HEK293 (cell line): ENCODE measurements at regions not wholly inside any gene's neighbourhood (a gene's known extent, or its start where the extent isn't known, plus 50 kb on each side); places are given as distances from the start of the nearest gene placed in this dataset.
A peak's percentile ranks its signal among the peaks of the same experiment; 100 is the strongest.

ENCODE experiments used
- CTCF ChIA-PET: fragments of 350-600 bp; formaldehyde crosslinking; extraction: SDS; loops from one replicate; lab custom pipeline; 2021; ENCODE audit warnings: antibody characterized with exemption; lab: Yijun Ruan, JAX
- POLR2A ChIA-PET: fragments of 300-600 bp; formaldehyde crosslinking; extraction: SDS; loops from one replicate; lab custom pipeline; 2020; ENCODE audit warnings: antibody characterized with exemption, inconsistent platforms; lab: Yijun Ruan, JAX
- H3K27ac ChIP-seq: fragments of 200-500 bp; sonication (Bioruptor generic); 2 replicates; pipeline ENCODE4 v1.5.1; 2014; ENCODE audit warnings: low read depth, low read length, control low read depth, inconsistent platforms; ENCODE audit errors: extremely low read depth
- H3K36me3 ChIP-seq, 2 experiments: fragments of 200-500 bp in 1 of 2; sonication (Bioruptor generic) in 1 of 2; 1 replicate in 1 of 2; 2 replicates in 1 of 2; pipeline ENCODE4 v1.5.1; 2014 to 2017; ENCODE audit warnings: inconsistent platforms in 2 of 2, low read length in 2 of 2; ENCODE audit not compliant: control insufficient read depth in 2 of 2, insufficient read depth in 1 of 2
- H3K4me1 ChIP-seq: fragments of 200-500 bp; sonication (Bioruptor generic); 2 replicates; pipeline ENCODE4 v1.5.1; 2014; ENCODE audit warnings: mild to moderate bottlenecking, low read length, inconsistent platforms; ENCODE audit not compliant: control insufficient read depth, insufficient read depth
- H3K4me3 ChIP-seq: 2 replicates; pipeline ENCODE4 v1.5.1; 2011; ENCODE audit warnings: low read depth, mild to moderate bottlenecking, control low read depth, low read length, moderate library complexity
- H3K9me3 ChIP-seq: fragments of 200-500 bp; sonication (Bioruptor generic); 2 replicates; pipeline ENCODE4 v1.5.1; 2014; ENCODE audit warnings: low read depth, low read length, inconsistent platforms; ENCODE audit not compliant: control insufficient read depth, insufficient read depth
- GLIS1 ChIP-seq: fragments of 450-650 bp; formaldehyde crosslinking; IDR thresholded peaks from 2 replicates; pipeline ENCODE4 v1.5.1; 2016; ENCODE audit warnings: missing biosample characterization, missing genetic modification characterization
- SCRT2 ChIP-seq: fragments of 450-650 bp; formaldehyde crosslinking; IDR thresholded peaks from 2 replicates; pipeline ENCODE4 v1.5.1; 2016; ENCODE audit warnings: missing biosample characterization, missing genetic modification characterization
- TRIM28 ChIP-seq: IDR thresholded peaks from 2 replicates; pipeline ENCODE4 v1.6.1; 2011; ENCODE audit warnings: low read length, control low read depth, borderline replicate concordance
- ZBTB20 ChIP-seq: fragments of 450-650 bp; formaldehyde crosslinking; IDR thresholded peaks from 2 replicates; pipeline ENCODE4 v1.5.1; 2016; ENCODE audit warnings: missing biosample characterization, missing genetic modification characterization
- ZEB2 ChIP-seq: fragments of 450-650 bp; formaldehyde crosslinking; IDR thresholded peaks from 2 replicates; pipeline ENCODE4 v1.5.1; 2016; ENCODE audit warnings: missing biosample characterization, missing genetic modification characterization
- ZNF132 ChIP-seq: fragments of 450-650 bp; formaldehyde crosslinking; IDR thresholded peaks from 2 replicates; pipeline ENCODE4 v1.5.1; 2017; ENCODE audit warnings: missing biosample characterization, missing genetic modification characterization, borderline replicate concordance
- ZNF157 ChIP-seq: fragments of 450-650 bp; formaldehyde crosslinking; IDR thresholded peaks from 2 replicates; pipeline ENCODE4 v1.5.1; 2016; ENCODE audit warnings: missing biosample characterization, missing genetic modification characterization
- ZNF311 ChIP-seq: fragments of 450-650 bp; formaldehyde crosslinking; IDR thresholded peaks from 2 replicates; pipeline ENCODE4 v1.5.1; 2017; ENCODE audit warnings: missing biosample characterization, missing genetic modification characterization, borderline replicate concordance
- ZNF354C ChIP-seq: fragments of 450-650 bp; formaldehyde crosslinking; IDR thresholded peaks from 2 replicates; pipeline ENCODE4 v1.5.1; 2016; ENCODE audit warnings: missing biosample characterization, missing genetic modification characterization, low read depth, borderline replicate concordance
- ZNF433 ChIP-seq: fragments of 450-650 bp; formaldehyde crosslinking; IDR thresholded peaks from 2 replicates; pipeline ENCODE4 v1.5.1; 2016; ENCODE audit warnings: missing biosample characterization, missing genetic modification characterization, low read depth
- ZNF555 ChIP-seq: fragments of 450-650 bp; formaldehyde crosslinking; conservative IDR thresholded peaks from 2 replicates; pipeline ENCODE4 v1.5.1; 2017; ENCODE audit warnings: missing biosample characterization, mild to moderate bottlenecking, missing genetic modification characterization, inconsistent platforms
- ZNF610 ChIP-seq: fragments of 450-650 bp; formaldehyde crosslinking; IDR thresholded peaks from 2 replicates; pipeline ENCODE4 v1.5.1; 2016; ENCODE audit warnings: missing biosample characterization, missing genetic modification characterization, borderline replicate concordance
- ZNF626 ChIP-seq: fragments of 450-650 bp; sonication (Bioruptor Pico); formaldehyde crosslinking; IDR thresholded peaks from 2 replicates; pipeline ENCODE4 v1.5.1; 2018; ENCODE audit warnings: missing biosample characterization, missing genetic modification characterization, inconsistent platforms
- TF ChIP-seq, protein P1 (sequence below): fragments of 450-650 bp; formaldehyde crosslinking; IDR thresholded peaks from 2 replicates; pipeline ENCODE4 v1.5.1; 2017; ENCODE audit warnings: missing biosample characterization, missing genetic modification characterization
- TF ChIP-seq, protein P2 (sequence below): fragments of 450-650 bp; formaldehyde crosslinking; IDR thresholded peaks from 2 replicates; pipeline ENCODE4 v1.5.1; 2016; ENCODE audit warnings: missing biosample characterization, missing genetic modification characterization

DNA sequence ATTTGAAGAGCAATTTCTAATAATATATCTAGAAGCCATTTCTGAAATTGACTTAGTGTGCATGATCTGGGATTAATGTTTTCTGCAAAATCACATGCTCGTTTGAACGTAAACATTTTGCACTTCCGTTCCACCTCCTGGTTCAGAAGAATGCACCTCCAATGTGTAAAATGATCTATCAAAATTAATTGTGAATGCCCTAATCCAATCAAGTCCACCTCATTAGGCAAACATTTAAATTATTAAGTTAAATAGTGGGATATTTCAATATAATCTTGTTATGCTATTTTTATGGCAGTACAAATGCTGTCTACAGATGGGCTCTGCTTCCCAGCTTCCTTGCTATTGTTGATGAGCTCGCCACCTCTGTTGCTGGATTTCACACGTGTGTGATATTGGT lies 542.5 kb downstream of the INSC start (continued):
- TF ChIP-seq ZNF626 (no peak), ZNF132 (tag by site-specific recombination) (no peak)

DNA sequence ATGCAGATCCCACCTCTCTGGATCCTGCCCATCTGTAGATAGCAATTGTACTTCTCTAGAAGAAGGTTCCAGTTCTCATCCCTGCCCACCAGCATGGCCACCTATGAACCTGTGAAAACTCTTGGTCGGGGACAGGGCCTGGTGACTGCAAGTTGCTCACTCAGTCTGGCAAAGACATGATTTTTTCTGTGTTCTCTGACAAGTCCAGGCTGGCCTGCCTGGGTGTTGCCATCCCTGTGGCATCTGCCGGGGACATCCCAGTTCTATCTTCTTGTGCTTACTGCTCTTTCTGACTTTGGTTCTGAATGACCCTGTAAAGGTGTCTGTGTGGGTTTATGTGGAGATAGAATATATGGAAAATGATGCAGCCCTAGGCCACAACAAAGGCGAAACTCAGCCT lies 545.8 kb downstream of the INSC start:
- POLR2A ChIA-PET = no interaction called here
- TF ChIP-seq GLIS1 (tag by site-specific recombination) (no peak), ZNF354C (tag by site-specific recombination) (no peak), ZNF433 (no peak), ZNF311 (tag by site-specific recombination) (no peak), ZEB2 (tag by site-specific recombination) (no peak)
- TF ChIP-seq, protein P1, sequence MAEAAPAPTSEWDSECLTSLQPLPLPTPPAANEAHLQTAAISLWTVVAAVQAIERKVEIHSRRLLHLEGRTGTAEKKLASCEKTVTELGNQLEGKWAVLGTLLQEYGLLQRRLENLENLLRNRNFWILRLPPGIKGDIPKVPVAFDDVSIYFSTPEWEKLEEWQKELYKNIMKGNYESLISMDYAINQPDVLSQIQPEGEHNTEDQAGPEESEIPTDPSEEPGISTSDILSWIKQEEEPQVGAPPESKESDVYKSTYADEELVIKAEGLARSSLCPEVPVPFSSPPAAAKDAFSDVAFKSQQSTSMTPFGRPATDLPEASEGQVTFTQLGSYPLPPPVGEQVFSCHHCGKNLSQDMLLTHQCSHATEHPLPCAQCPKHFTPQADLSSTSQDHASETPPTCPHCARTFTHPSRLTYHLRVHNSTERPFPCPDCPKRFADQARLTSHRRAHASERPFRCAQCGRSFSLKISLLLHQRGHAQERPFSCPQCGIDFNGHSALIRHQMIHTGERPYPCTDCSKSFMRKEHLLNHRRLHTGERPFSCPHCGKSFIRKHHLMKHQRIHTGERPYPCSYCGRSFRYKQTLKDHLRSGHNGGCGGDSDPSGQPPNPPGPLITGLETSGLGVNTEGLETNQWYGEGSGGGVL (tag by site-specific recombination) = no peak
- CTCF ChIA-PET = interaction anchor here (1.3 kb wide), 1 partner anchor 11 kb away, joined by 3 read pairs; no protein-coding TSS in a partner anchor
- Histone ChIP-seq H3K4me1 (no peaks in the 10 kb centered on the region), H3K27ac (no peak overlapping the region), H3K36me3 (no peaks in the 10 kb centered on the region), H3K4me3 (no peak overlapping the region), H3K9me3 (no peaks in the 10 kb centered on the region)

DNA sequence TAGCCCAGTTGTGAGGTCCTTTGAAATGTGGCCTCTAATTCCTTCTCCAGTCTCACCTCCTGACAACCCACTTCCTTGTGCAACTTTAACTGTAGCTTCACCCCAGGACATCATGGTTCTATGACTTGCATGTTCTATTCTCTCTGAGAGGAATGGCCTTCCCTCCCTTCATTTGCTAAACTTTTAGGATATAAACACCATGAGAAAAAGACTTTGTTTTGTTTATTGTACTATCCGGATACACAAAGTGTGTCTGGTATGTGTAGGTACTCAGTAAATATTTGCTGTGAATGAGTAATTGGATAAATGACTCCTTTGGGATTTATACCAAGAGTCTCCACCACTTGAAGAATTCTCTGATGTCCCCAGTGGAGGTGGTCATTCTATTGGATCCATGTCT lies 547.6 kb downstream of the INSC start:
- no peaks in the 10 kb centered on the region for H3K9me3 ChIP-seq
- CTCF ChIA-PET = interaction anchor here (0.6 to 0.7 kb wide), 2 partner anchors 15 to 279 kb away, joined by 3 read pairs; no protein-coding TSS in a partner anchor
- TF ChIP-seq ZNF555 (tag by site-specific recombination) = no peak
- TF ChIP-seq ZNF157 (tag by site-specific recombination) = no peak
- TF ChIP-seq, all 188 proteins: peak for 0
- Histone ChIP-seq H3K27ac (no peak overlapping the region), H3K36me3 (no peaks in the 10 kb centered on the region), H3K4me3 (no peak overlapping the region), H3K4me1 (no peaks in the 10 kb centered on the region)
- POLR2A ChIA-PET = no interaction called here

DNA sequence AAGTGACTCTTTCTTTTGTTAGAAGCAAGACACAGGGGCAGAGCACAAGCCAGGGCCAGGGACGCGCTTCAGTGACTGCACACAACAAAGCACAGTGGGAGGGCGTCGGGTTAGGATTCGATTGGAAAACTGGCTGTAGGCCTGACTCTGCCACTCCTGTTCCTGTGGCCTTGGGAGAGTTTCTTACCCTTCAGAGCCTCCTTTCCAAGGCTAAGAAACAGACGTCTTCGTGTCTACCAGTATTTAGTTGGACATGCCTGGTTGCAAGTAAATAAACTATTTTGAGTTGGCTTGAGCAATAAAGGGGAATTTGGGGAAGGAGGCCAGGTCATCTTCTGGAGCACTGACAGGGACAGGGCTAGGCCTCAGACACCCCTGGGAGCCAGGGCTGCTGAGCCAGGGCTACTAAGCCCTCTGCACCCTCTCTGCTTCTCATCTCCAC lies 549.1 kb downstream of the INSC start:
- H3K36me3 ChIP-seq = no peaks in the 10 kb centered on the region
- H3K27ac ChIP-seq = no peak overlapping the region
- ChIA-PET CTCF (no interaction called here), POLR2A (no interaction called here)
- no peaks in the 10 kb centered on the region for H3K9me3 ChIP-seq
- no peak overlapping the region for H3K4me3 ChIP-seq
- no peak for TF ChIP-seq SCRT2
- TF ChIP-seq GLIS1 (tag by site-specific recombination) = 0 out of 2 replicates have a peak, but pooled peaks have one; percentile 24
- peak; percentile 23; the same call in 1 of the 2 replicates for TF ChIP-seq ZBTB20 (tag by site-specific recombination)
- TF ChIP-seq, protein P2, sequence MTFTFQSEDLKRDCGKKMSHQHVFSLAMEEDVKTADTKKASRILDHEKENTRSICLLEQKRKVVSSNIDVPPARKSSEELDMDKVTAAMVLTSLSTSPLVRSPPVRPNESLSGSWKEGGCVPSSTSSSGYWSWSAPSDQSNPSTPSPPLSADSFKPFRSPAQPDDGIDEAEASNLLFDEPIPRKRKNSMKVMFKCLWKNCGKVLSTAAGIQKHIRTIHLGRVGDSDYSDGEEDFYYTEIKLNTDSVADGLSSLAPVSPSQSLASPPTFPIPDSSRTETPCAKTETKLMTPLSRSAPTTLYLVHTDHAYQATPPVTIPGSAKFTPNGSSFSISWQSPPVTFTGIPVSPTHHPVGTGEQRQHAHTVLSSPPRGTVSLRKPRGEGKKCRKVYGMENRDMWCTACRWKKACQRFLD = no peak
- TF ChIP-seq TRIM28 = peak; percentile 38; the same call in 1 of the 2 replicates
- TF ChIP-seq ZNF610 (tag by site-specific recombination) = no peak
- H3K4me1 ChIP-seq = no peaks in the 10 kb centered on the region
